ENCODE measurements at regions not wholly inside any gene's neighbourhood (a gene's known extent, or its start where the extent isn't known, plus 50 kb on each side); places are given as distances from the start of the nearest gene placed in this dataset.
"Not testable (repeated sequence)": the region's sequence is repeated elsewhere in the genome, so short reads cannot be mapped to it uniquely, and the experiment has no call there.

- H3K4me3 ChIP-seq (ENCODE audit: low read length in 2 of 2) = no peak overlapping the region
- no peaks in the 10 kb centered on the region for H3K9me3 ChIP-seq (ENCODE audit: control insufficient read depth in 2 of 2, low read length in 2 of 2)
Measured at GRCh38 chr11:134958336-134958640, 546.2 kb upstream of the B3GAT1 start.

GRCh38 chr11:134957540-134958335, 545.7 kb upstream of the B3GAT1 start:
- H3K27ac ChIP-seq (ENCODE audit: low read length) = no peak overlapping the region
- peaks cover 0 to 3% of the 10 kb centered on the region in 2 donors for H3K27me3 ChIP-seq (ENCODE audit: control insufficient read depth in 1 of 2, insufficient read depth in 2 of 2, low read length in 2 of 2)
- H3K4me3 ChIP-seq (ENCODE audit: low read length in 2 of 2) = no peak overlapping the region
- H3K9ac ChIP-seq (ENCODE audit: low read length in 2 of 2) = no peak overlapping the region
- H3K4me1 ChIP-seq (ENCODE audit: control insufficient read depth, insufficient read depth, low read length) = no peaks in the 10 kb centered on the region
- H3K9me3 ChIP-seq (ENCODE audit: control insufficient read depth in 2 of 2, low read length in 2 of 2) = no peaks in the 10 kb centered on the region
- no peaks in the 10 kb centered on the region for H3K36me3 ChIP-seq (ENCODE audit: control insufficient read depth in 2 of 2, insufficient read depth in 2 of 2, low read length in 2 of 2)

More at GRCh38 chr11:134958336-134958640, 546.2 kb upstream of the B3GAT1 start:
- Histone ChIP-seq H3K4me1 (ENCODE audit: control insufficient read depth, insufficient read depth, low read length) (no peaks in the 10 kb centered on the region), H3K36me3 (ENCODE audit: control insufficient read depth in 2 of 2, insufficient read depth in 2 of 2, low read length in 2 of 2) (no peaks in the 10 kb centered on the region), H3K9ac (ENCODE audit: low read length in 2 of 2) (no peak overlapping the region), H3K27ac (ENCODE audit: low read length) (no peak overlapping the region), H3K27me3 (ENCODE audit: control insufficient read depth in 1 of 2, insufficient read depth in 2 of 2, low read length in 2 of 2) (peaks cover 0 to 3% of the 10 kb centered on the region in 2 donors)

GRCh38 chr11:134956450-134957210, 544.6 kb upstream of the B3GAT1 start:
- Histone ChIP-seq H3K4me3 (ENCODE audit: low read length in 2 of 2) (no peak overlapping the region), H3K9me3 (ENCODE audit: control insufficient read depth in 2 of 2, low read length in 2 of 2) (no peaks in the 10 kb centered on the region), H3K27ac (ENCODE audit: low read length) (no peak overlapping the region), H3K9ac (ENCODE audit: low read length in 2 of 2) (no peak overlapping the region), H3K36me3 (ENCODE audit: control insufficient read depth in 2 of 2, insufficient read depth in 2 of 2, low read length in 2 of 2) (no peaks in the 10 kb centered on the region), H3K27me3 (ENCODE audit: control insufficient read depth in 1 of 2, insufficient read depth in 2 of 2, low read length in 2 of 2) (peaks cover 0 to 3% of the 10 kb centered on the region in 2 donors), H3K4me1 (ENCODE audit: control insufficient read depth, insufficient read depth, low read length) (no peaks in the 10 kb centered on the region)

GRCh38 chr11:134955970-134956369, 543.9 kb upstream of the B3GAT1 start:
- not testable (repeated sequence) for H3K4me3 ChIP-seq (ENCODE audit: low read length in 2 of 2); H3K36me3 ChIP-seq (ENCODE audit: control insufficient read depth in 2 of 2, insufficient read depth in 2 of 2, low read length in 2 of 2); H3K9me3 ChIP-seq (ENCODE audit: control insufficient read depth in 2 of 2, low read length in 2 of 2); H3K4me1 ChIP-seq (ENCODE audit: control insufficient read depth, insufficient read depth, low read length); H3K27ac ChIP-seq (ENCODE audit: low read length); H3K27me3 ChIP-seq (ENCODE audit: control insufficient read depth in 1 of 2, insufficient read depth in 2 of 2, low read length in 2 of 2); H3K9ac ChIP-seq (ENCODE audit: low read length in 2 of 2)

GRCh38 chr11:134955281-134955680, 543.2 kb upstream of the B3GAT1 start:
- Histone ChIP-seq H3K36me3 (ENCODE audit: control insufficient read depth in 2 of 2, insufficient read depth in 2 of 2, low read length in 2 of 2) (no peaks in the 10 kb centered on the region), H3K27ac (ENCODE audit: low read length) (no peak overlapping the region), H3K9ac (ENCODE audit: low read length in 2 of 2) (no peak overlapping the region), H3K9me3 (ENCODE audit: control insufficient read depth in 2 of 2, low read length in 2 of 2) (no peaks in the 10 kb centered on the region), H3K27me3 (ENCODE audit: control insufficient read depth in 1 of 2, insufficient read depth in 2 of 2, low read length in 2 of 2) (peaks cover 0 to 3% of the 10 kb centered on the region in 2 donors), H3K4me1 (ENCODE audit: control insufficient read depth, insufficient read depth, low read length) (peaks cover 8% of the 10 kb centered on the region), H3K4me3 (ENCODE audit: low read length in 2 of 2) (no peak overlapping the region)

GRCh38 chr11:134954456-134954855, 542.4 kb upstream of the B3GAT1 start:
- H3K36me3 ChIP-seq (ENCODE audit: control insufficient read depth in 2 of 2, insufficient read depth in 2 of 2, low read length in 2 of 2) = not testable (repeated sequence)

GRCh38 chr11:134953417-134953970, 541.5 kb upstream of the B3GAT1 start:
- H3K4me3 ChIP-seq (ENCODE audit: low read length in 2 of 2); H3K27ac ChIP-seq (ENCODE audit: low read length); H3K9ac ChIP-seq (ENCODE audit: low read length in 2 of 2); H3K9me3 ChIP-seq (ENCODE audit: control insufficient read depth in 2 of 2, low read length in 2 of 2); H3K27me3 ChIP-seq (ENCODE audit: control insufficient read depth in 1 of 2, insufficient read depth in 2 of 2, low read length in 2 of 2); H3K36me3 ChIP-seq (ENCODE audit: control insufficient read depth in 2 of 2, insufficient read depth in 2 of 2, low read length in 2 of 2): not testable (repeated sequence)
- H3K4me1 ChIP-seq (ENCODE audit: control insufficient read depth, insufficient read depth, low read length) = peaks cover 13% of the 10 kb centered on the region

More at GRCh38 chr11:134954456-134954855, 542.4 kb upstream of the B3GAT1 start:
- not testable (repeated sequence) for H3K4me3 ChIP-seq (ENCODE audit: low read length in 2 of 2); H3K27me3 ChIP-seq (ENCODE audit: control insufficient read depth in 1 of 2, insufficient read depth in 2 of 2, low read length in 2 of 2); H3K27ac ChIP-seq (ENCODE audit: low read length); H3K4me1 ChIP-seq (ENCODE audit: control insufficient read depth, insufficient read depth, low read length); H3K9me3 ChIP-seq (ENCODE audit: control insufficient read depth in 2 of 2, low read length in 2 of 2); H3K9ac ChIP-seq (ENCODE audit: low read length in 2 of 2)

GRCh38 chr11:134951305-134951700, 539.3 kb upstream of the B3GAT1 start:
- H3K27me3 ChIP-seq (ENCODE audit: control insufficient read depth in 1 of 2, insufficient read depth in 2 of 2, low read length in 2 of 2) = peaks cover 0 to 3% of the 10 kb centered on the region in 2 donors
- H3K4me3 ChIP-seq (ENCODE audit: low read length in 2 of 2) = no peak overlapping the region
- no peak overlapping the region for H3K9ac ChIP-seq (ENCODE audit: low read length in 2 of 2)
- peaks cover 13% of the 10 kb centered on the region for H3K4me1 ChIP-seq (ENCODE audit: control insufficient read depth, insufficient read depth, low read length)
- no peaks in the 10 kb centered on the region for H3K9me3 ChIP-seq (ENCODE audit: control insufficient read depth in 2 of 2, low read length in 2 of 2)
- H3K27ac ChIP-seq (ENCODE audit: low read length) = no peak overlapping the region
- no peaks in the 10 kb centered on the region for H3K36me3 ChIP-seq (ENCODE audit: control insufficient read depth in 2 of 2, insufficient read depth in 2 of 2, low read length in 2 of 2)

GRCh38 chr11:134950692-134951304, 538.8 kb upstream of the B3GAT1 start:
- H3K9me3 ChIP-seq (ENCODE audit: control insufficient read depth in 2 of 2, low read length in 2 of 2) = no peaks in the 10 kb centered on the region
- H3K36me3 ChIP-seq (ENCODE audit: control insufficient read depth in 2 of 2, insufficient read depth in 2 of 2, low read length in 2 of 2) = no peaks in the 10 kb centered on the region
- no peak overlapping the region for H3K27ac ChIP-seq (ENCODE audit: low read length)
- H3K4me3 ChIP-seq (ENCODE audit: low read length in 2 of 2) = no peak overlapping the region
- H3K9ac ChIP-seq (ENCODE audit: low read length in 2 of 2) = no peak overlapping the region
- H3K4me1 ChIP-seq (ENCODE audit: control insufficient read depth, insufficient read depth, low read length) = peaks cover 13% of the 10 kb centered on the region
- H3K27me3 ChIP-seq (ENCODE audit: control insufficient read depth in 1 of 2, insufficient read depth in 2 of 2, low read length in 2 of 2) = peaks cover 0 to 3% of the 10 kb centered on the region in 2 donors

- no peak overlapping the region for H3K4me3 ChIP-seq (ENCODE audit: low read length in 2 of 2)
- H3K36me3 ChIP-seq (ENCODE audit: control insufficient read depth in 2 of 2, insufficient read depth in 2 of 2, low read length in 2 of 2) = no peaks in the 10 kb centered on the region
- no peak overlapping the region for H3K27ac ChIP-seq (ENCODE audit: low read length)
- H3K4me1 ChIP-seq (ENCODE audit: control insufficient read depth, insufficient read depth, low read length) = peaks cover 13% of the 10 kb centered on the region
- H3K9me3 ChIP-seq (ENCODE audit: control insufficient read depth in 2 of 2, low read length in 2 of 2) = no peaks in the 10 kb centered on the region
- H3K27me3 ChIP-seq (ENCODE audit: control insufficient read depth in 1 of 2, insufficient read depth in 2 of 2, low read length in 2 of 2) = no peaks in the 10 kb centered on the region
- no peak overlapping the region for H3K9ac ChIP-seq (ENCODE audit: low read length in 2 of 2)
Measured at GRCh38 chr11:134949121-134950090, 537.4 kb upstream of the B3GAT1 start.

All from stomach smooth muscle (tissue), 2 donors.